A549 (cell line): ENCODE measurements at regions not wholly inside any gene's neighbourhood (a gene's known extent, or its start where the extent isn't known, plus 50 kb on each side); places are given as distances from the start of the nearest gene placed in this dataset.

Source experiments
- ATAC-seq, 2 experiments: fragments of 200-7000 bp in 1 of 2; fragments of >200 bp in 1 of 2; cut with Nextera tagmentation in 1 of 2; cut with Tn5 transposase in 1 of 2; 3 replicates each; pipeline versions ENCODE4 v1.8.0 to v1.9.1; 2018 to 2020; ENCODE audit warnings: mild to moderate bottlenecking in 1 of 2, moderate library complexity in 1 of 2
- CTCF ChIA-PET: fragments of 300-600 bp; sonication (Branson Sonifier 250); formaldehyde crosslinking; extraction: SDS; loops from one replicate; lab custom pipeline; 2021; ENCODE audit warnings: antibody characterized with exemption, inconsistent platforms; lab: Yijun Ruan, JAX
- POLR2A ChIA-PET: fragments of 350-600 bp; formaldehyde crosslinking; extraction: SDS; loops from one replicate; lab custom pipeline; 2021; ENCODE audit warnings: antibody characterized with exemption, inconsistent platforms; lab: Yijun Ruan, JAX
- DNase-seq, 2 experiments: peaks; one replicate each; pipeline versions ENCODE4 v3.0.0 to v3.0.0-alpha.2; 2011 to 2016; ENCODE audit warnings: low read depth in 1 of 2, low spot score in 1 of 2
- FAIRE-seq: peaks from 2 replicates; lab custom pipeline; 2011; peaks lifted over from hg19 to GRCh38; lab: Jason Lieb, UNC
- H3K27ac ChIP-seq, 2 experiments: fragments of >200 bp; sonication (Bioruptor Twin); formaldehyde crosslinking; 3 replicates each; pipeline ENCODE4 v1.5.1; 2016 to 2017
- H3K4me1 ChIP-seq: fragments of >200 bp; sonication (Bioruptor Twin); formaldehyde crosslinking; 3 replicates; pipeline ENCODE4 v1.6.1; 2016
- H3K4me2 ChIP-seq: fragments of >200 bp; sonication (Bioruptor Twin); formaldehyde crosslinking; 3 replicates; pipeline ENCODE4 v1.6.1; 2016
- H3K4me3 ChIP-seq: fragments of >200 bp; sonication (Bioruptor Twin); formaldehyde crosslinking; 3 replicates; pipeline ENCODE4 v1.5.1; 2016
- H3K9me3 ChIP-seq: fragments of >200 bp; sonication (Bioruptor Twin); formaldehyde crosslinking; 3 replicates; pipeline ENCODE4 v1.6.1; 2016
- CBX2 ChIP-seq: fragments of 200-600 bp; sonication (generic); IDR thresholded peaks from 2 replicates; pipeline ENCODE4 v1.6.1; 2016; ENCODE audit warnings: low read depth, mild to moderate bottlenecking, borderline replicate concordance
- CBX8 ChIP-seq: fragments of 200-600 bp; sonication (generic); IDR thresholded peaks from 2 replicates; pipeline ENCODE4 v1.6.1; 2016
- CHD4 ChIP-seq: fragments of 200-600 bp; sonication (generic); IDR thresholded peaks from 2 replicates; pipeline ENCODE4 v1.6.1; 2016; ENCODE audit warnings: antibody characterized with exemption, mild to moderate bottlenecking, borderline replicate concordance
- EHF ChIP-seq: fragments of 250-450 bp; sonication (Bioruptor Pico); IDR thresholded peaks from 2 replicates; pipeline ENCODE4 v1.5.0; 2020; ENCODE audit warnings: mild to moderate bottlenecking
- FOSL2 ChIP-seq, 2 experiments: fragments of 450-650 bp in 1 of 2; fragments of >200 bp in 1 of 2; sonication (Bioruptor Twin) in 1 of 2; formaldehyde crosslinking; IDR thresholded peaks; 2 replicates each; pipeline versions ENCODE4 v1.5.0 to v1.6.1; 2016 to 2020; ENCODE audit warnings: mild to moderate bottlenecking in 1 of 2, moderate library complexity in 1 of 2
- FOXS1 ChIP-seq: fragments of 250-450 bp; sonication (Bioruptor Pico); IDR thresholded peaks from 2 replicates; pipeline ENCODE4 v1.5.0; 2020; ENCODE audit warnings: mild to moderate bottlenecking, moderate library complexity
- HEYL ChIP-seq: fragments of 250-450 bp; sonication (Bioruptor Pico); IDR thresholded peaks from 2 replicates; pipeline ENCODE4 v1.8.0; 2021; ENCODE audit warnings: mild to moderate bottlenecking, moderate library complexity
- JUNB ChIP-seq: fragments of >200 bp; sonication (Bioruptor Twin); formaldehyde crosslinking; IDR thresholded peaks from 2 replicates; pipeline ENCODE4 v1.6.1; 2016
- KDM5A ChIP-seq: fragments of 200-600 bp; sonication (generic); IDR thresholded peaks from 2 replicates; pipeline ENCODE4 v1.6.1; 2016; ENCODE audit warnings: antibody characterized with exemption, mild to moderate bottlenecking
- MYC ChIP-seq: IDR thresholded peaks from 2 replicates; pipeline ENCODE4 v1.6.1; 2012; ENCODE audit warnings: mild to moderate bottlenecking, inconsistent platforms, low read length, improper control_type of control experiment, borderline replicate concordance
- NFE2L2 ChIP-seq: fragments of 150-350 bp; conservative IDR thresholded peaks from 2 replicates; pipeline ENCODE4 v1.6.1; 2014; ENCODE audit warnings: low read length
- NR3C1 ChIP-seq: fragments of >200 bp; sonication (Bioruptor Twin); formaldehyde crosslinking; IDR thresholded peaks from 3 replicates; pipeline ENCODE4 v1.6.1; 2017
- PHF8 ChIP-seq: fragments of 200-600 bp; sonication (generic); IDR thresholded peaks from 2 replicates; pipeline ENCODE4 v1.6.1; 2016; ENCODE audit warnings: low read depth, mild to moderate bottlenecking, antibody characterized with exemption, moderate library complexity, borderline replicate concordance
- RCOR1 ChIP-seq: fragments of 150-350 bp; IDR thresholded peaks from 2 replicates; pipeline ENCODE4 v1.6.1; 2014; ENCODE audit warnings: antibody characterized with exemption, low read length, low read depth
- RNF2 ChIP-seq: fragments of 200-600 bp; sonication (generic); IDR thresholded peaks from 2 replicates; pipeline ENCODE4 v1.6.1; 2016; ENCODE audit warnings: low read depth, mild to moderate bottlenecking, antibody characterized with exemption, moderate library complexity, borderline replicate concordance
- SREBF2 ChIP-seq: fragments of 450-650 bp; IDR thresholded peaks from 2 replicates; pipeline ENCODE4 v1.6.1; 2014; ENCODE audit warnings: mild to moderate bottlenecking, moderate library complexity
- ZFP36 ChIP-seq: fragments of 450-650 bp; IDR thresholded peaks from 2 replicates; pipeline ENCODE4 v1.6.1; 2014; ENCODE audit warnings: borderline replicate concordance; ENCODE audit not compliant: partially characterized antibody
- ZSCAN20 ChIP-seq: fragments of 250-450 bp; sonication (Bioruptor Pico); IDR thresholded peaks from 2 replicates; pipeline ENCODE4 v1.8.0; 2022; ENCODE audit warnings: mild to moderate bottlenecking, moderate library complexity
- WGBS: methylation state at CpG from one replicate; pipeline ENCODE4 v1.1.6; 2017; ENCODE audit errors: missing lambda C conversion rate; 5-methylcytosine and 5-hydroxymethylcytosine counted together
- TF ChIP-seq, protein P1 (sequence below): fragments of 200-600 bp; sonication (generic); IDR thresholded peaks from 2 replicates; pipeline ENCODE4 v1.6.1; 2016; ENCODE audit warnings: antibody characterized with exemption, mild to moderate bottlenecking, moderate library complexity
- TF ChIP-seq, protein P2 (sequence below): fragments of >200 bp; sonication (Bioruptor Twin); formaldehyde crosslinking; IDR thresholded peaks from 3 replicates; pipeline ENCODE4 v1.5.1; 2016
- TF ChIP-seq, protein P3 (sequence below): IDR thresholded peaks from 2 replicates; pipeline ENCODE4 v1.6.1; 2012; ENCODE audit warnings: low read depth, borderline replicate concordance
- TF ChIP-seq, protein P4 (sequence below): fragments of 150-350 bp; IDR thresholded peaks from 2 replicates; pipeline ENCODE4 v1.6.1; 2014; ENCODE audit warnings: low read depth, mild to moderate bottlenecking, low read length
- TF ChIP-seq, protein P5 (sequence below): fragments of 450-650 bp; IDR thresholded peaks from 2 replicates; pipeline ENCODE4 v1.6.1; 2014; ENCODE audit warnings: antibody characterized with exemption
- TF ChIP-seq, protein P6 (sequence below): IDR thresholded peaks from 2 replicates; pipeline ENCODE4 v1.6.1; 2012
- TF ChIP-seq, protein P7 (sequence below): fragments of 250-450 bp; sonication (Bioruptor Pico); IDR thresholded peaks from 2 replicates; pipeline ENCODE4 v1.5.0; 2021; ENCODE audit warnings: mild to moderate bottlenecking, moderate library complexity, borderline replicate concordance

DNA sequence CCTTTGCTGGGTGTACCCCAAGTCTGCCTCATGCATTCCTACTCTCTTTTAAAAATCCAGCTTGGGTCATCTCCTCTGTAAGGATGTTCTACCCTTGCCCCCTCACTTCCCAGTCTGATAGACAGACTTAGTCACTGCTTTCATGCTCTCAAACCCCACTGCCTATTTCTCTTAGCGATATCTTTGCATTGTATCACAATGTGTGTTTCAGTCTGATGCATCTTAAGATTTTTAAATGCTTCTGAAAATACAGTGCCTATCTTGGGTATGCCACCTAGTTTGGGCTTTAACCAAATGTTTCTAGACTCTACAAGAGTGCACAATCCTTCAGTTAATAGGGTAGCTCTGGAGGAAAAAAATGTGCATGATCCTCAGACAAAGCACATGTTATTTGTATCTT lies 97.8 kb downstream of the SNX18 start:
- Histone ChIP-seq H3K9me3 (no peaks in the 10 kb centered on the region), H3K27ac (no peak overlapping the region), H3K4me2 (no peak overlapping the region), H3K4me3 (no peak overlapping the region), H3K4me1 (no peaks in the 10 kb centered on the region)
- TF ChIP-seq FOSL2 (IDR thresholded peaks at IDR 0.05) (no peak), FOSL2 (CRISPR knock-in tag; IDR thresholded peaks at IDR 0.05) (no peak), ZSCAN20 (CRISPR knock-in tag) (no peak), NFE2L2 (no peak), FOXS1 (CRISPR knock-in tag) (no peak), ZFP36 (no peak), KDM5A (no peak), PHF8 (no peak), CBX2 (no peak), MYC (no peak), EHF (CRISPR knock-in tag) (no peak), RNF2 (no peak), SREBF2 (no peak), JUNB (no peak), HEYL (CRISPR knock-in tag) (no peak)
- TF ChIP-seq, protein P1, sequence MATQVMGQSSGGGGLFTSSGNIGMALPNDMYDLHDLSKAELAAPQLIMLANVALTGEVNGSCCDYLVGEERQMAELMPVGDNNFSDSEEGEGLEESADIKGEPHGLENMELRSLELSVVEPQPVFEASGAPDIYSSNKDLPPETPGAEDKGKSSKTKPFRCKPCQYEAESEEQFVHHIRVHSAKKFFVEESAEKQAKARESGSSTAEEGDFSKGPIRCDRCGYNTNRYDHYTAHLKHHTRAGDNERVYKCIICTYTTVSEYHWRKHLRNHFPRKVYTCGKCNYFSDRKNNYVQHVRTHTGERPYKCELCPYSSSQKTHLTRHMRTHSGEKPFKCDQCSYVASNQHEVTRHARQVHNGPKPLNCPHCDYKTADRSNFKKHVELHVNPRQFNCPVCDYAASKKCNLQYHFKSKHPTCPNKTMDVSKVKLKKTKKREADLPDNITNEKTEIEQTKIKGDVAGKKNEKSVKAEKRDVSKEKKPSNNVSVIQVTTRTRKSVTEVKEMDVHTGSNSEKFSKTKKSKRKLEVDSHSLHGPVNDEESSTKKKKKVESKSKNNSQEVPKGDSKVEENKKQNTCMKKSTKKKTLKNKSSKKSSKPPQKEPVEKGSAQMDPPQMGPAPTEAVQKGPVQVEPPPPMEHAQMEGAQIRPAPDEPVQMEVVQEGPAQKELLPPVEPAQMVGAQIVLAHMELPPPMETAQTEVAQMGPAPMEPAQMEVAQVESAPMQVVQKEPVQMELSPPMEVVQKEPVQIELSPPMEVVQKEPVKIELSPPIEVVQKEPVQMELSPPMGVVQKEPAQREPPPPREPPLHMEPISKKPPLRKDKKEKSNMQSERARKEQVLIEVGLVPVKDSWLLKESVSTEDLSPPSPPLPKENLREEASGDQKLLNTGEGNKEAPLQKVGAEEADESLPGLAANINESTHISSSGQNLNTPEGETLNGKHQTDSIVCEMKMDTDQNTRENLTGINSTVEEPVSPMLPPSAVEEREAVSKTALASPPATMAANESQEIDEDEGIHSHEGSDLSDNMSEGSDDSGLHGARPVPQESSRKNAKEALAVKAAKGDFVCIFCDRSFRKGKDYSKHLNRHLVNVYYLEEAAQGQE: no peak
- TF ChIP-seq, protein P2, sequence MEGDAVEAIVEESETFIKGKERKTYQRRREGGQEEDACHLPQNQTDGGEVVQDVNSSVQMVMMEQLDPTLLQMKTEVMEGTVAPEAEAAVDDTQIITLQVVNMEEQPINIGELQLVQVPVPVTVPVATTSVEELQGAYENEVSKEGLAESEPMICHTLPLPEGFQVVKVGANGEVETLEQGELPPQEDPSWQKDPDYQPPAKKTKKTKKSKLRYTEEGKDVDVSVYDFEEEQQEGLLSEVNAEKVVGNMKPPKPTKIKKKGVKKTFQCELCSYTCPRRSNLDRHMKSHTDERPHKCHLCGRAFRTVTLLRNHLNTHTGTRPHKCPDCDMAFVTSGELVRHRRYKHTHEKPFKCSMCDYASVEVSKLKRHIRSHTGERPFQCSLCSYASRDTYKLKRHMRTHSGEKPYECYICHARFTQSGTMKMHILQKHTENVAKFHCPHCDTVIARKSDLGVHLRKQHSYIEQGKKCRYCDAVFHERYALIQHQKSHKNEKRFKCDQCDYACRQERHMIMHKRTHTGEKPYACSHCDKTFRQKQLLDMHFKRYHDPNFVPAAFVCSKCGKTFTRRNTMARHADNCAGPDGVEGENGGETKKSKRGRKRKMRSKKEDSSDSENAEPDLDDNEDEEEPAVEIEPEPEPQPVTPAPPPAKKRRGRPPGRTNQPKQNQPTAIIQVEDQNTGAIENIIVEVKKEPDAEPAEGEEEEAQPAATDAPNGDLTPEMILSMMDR: no peak
- TF ChIP-seq, protein P3, sequence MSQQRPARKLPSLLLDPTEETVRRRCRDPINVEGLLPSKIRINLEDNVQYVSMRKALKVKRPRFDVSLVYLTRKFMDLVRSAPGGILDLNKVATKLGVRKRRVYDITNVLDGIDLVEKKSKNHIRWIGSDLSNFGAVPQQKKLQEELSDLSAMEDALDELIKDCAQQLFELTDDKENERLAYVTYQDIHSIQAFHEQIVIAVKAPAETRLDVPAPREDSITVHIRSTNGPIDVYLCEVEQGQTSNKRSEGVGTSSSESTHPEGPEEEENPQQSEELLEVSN: no peak
- TF ChIP-seq, protein P4, sequence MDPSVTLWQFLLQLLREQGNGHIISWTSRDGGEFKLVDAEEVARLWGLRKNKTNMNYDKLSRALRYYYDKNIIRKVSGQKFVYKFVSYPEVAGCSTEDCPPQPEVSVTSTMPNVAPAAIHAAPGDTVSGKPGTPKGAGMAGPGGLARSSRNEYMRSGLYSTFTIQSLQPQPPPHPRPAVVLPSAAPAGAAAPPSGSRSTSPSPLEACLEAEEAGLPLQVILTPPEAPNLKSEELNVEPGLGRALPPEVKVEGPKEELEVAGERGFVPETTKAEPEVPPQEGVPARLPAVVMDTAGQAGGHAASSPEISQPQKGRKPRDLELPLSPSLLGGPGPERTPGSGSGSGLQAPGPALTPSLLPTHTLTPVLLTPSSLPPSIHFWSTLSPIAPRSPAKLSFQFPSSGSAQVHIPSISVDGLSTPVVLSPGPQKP: no peak
- no peak for FAIRE-seq
- no peak for ATAC-seq
- CTCF ChIA-PET: interaction anchor here (0.9 to 1.5 kb wide), 4 partner anchors 11 to 230 kb away, joined by 3 to 4 read pairs (median 3); partner anchors contain the start of gene SNX18
- WGBS: 74% methylated on average over 1 of the region's 1 CpG
- POLR2A ChIA-PET: no interaction called here
- no peak for DNase-seq

DNA sequence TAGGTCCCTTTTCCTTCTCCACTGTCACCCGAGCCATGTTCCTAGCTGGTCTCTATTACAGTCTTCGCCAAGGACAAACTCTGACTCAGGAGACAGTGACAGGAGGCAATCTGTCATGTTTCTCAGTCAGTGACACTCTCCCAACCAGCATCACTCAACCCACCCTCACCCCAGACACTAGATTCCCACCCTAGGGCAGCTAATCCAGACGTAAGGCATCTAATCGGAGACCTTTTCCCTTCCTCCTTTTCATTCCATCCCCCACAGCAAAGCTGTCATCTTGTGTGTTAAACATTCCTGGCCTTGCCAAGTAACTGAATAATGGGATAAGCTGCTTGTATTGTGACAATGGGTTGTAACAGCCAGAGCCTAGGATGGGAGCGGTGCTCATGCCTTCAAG lies 95.2 kb downstream of the SNX18 start:
- ATAC-seq (no peak), FAIRE-seq (no peak), DNase-seq (no peak)
- H3K4me1 ChIP-seq: no peaks in the 10 kb centered on the region
- no peak overlapping the region for H3K4me3 ChIP-seq
- 61% methylated on average over 5 of the region's 5 CpGs for WGBS
- no peaks in the 10 kb centered on the region for H3K9me3 ChIP-seq
- POLR2A ChIA-PET: no interaction called here
- CTCF ChIA-PET: no interaction called here
- H3K27ac ChIP-seq: no peak overlapping the region
- no peak overlapping the region for H3K4me2 ChIP-seq
- TF ChIP-seq RCOR1 (no peak), ZSCAN20 (CRISPR knock-in tag) (no peak), CBX8 (no peak), CHD4 (no peak), NR3C1 (no peak), JUNB (no peak), FOSL2 (IDR thresholded peaks at IDR 0.05) (no peak), FOSL2 (CRISPR knock-in tag; IDR thresholded peaks at IDR 0.05) (no peak)
- TF ChIP-seq, protein P4: no peak
- TF ChIP-seq, protein P5, sequence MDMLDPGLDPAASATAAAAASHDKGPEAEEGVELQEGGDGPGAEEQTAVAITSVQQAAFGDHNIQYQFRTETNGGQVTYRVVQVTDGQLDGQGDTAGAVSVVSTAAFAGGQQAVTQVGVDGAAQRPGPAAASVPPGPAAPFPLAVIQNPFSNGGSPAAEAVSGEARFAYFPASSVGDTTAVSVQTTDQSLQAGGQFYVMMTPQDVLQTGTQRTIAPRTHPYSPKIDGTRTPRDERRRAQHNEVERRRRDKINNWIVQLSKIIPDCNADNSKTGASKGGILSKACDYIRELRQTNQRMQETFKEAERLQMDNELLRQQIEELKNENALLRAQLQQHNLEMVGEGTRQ: no peak
- TF ChIP-seq, protein P6, sequence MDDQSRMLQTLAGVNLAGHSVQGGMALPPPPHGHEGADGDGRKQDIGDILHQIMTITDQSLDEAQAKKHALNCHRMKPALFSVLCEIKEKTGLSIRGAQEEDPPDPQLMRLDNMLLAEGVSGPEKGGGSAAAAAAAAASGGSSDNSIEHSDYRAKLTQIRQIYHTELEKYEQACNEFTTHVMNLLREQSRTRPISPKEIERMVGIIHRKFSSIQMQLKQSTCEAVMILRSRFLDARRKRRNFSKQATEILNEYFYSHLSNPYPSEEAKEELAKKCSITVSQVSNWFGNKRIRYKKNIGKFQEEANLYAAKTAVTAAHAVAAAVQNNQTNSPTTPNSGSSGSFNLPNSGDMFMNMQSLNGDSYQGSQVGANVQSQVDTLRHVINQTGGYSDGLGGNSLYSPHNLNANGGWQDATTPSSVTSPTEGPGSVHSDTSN: no peak
- TF ChIP-seq, protein P7, sequence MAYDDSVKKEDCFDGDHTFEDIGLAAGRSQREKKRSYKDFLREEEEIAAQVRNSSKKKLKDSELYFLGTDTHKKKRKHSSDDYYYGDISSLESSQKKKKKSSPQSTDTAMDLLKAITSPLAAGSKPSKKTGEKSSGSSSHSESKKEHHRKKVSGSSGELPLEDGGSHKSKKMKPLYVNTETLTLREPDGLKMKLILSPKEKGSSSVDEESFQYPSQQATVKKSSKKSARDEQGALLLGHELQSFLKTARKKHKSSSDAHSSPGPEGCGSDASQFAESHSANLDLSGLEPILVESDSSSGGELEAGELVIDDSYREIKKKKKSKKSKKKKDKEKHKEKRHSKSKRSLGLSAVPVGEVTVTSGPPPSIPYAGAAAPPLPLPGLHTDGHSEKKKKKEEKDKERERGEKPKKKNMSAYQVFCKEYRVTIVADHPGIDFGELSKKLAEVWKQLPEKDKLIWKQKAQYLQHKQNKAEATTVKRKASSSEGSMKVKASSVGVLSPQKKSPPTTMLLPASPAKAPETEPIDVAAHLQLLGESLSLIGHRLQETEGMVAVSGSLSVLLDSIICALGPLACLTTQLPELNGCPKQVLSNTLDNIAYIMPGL (CRISPR knock-in tag): no peak
